GM12878 (cell line): ENCODE measurements at regions not wholly inside any gene's neighbourhood (a gene's known extent, or its start where the extent isn't known, plus 50 kb on each side); places are given as distances from the start of the nearest gene placed in this dataset.

Experiments
- ATAC-seq: fragments of 200-7000 bp; cut with Tn5 transposase; 3 replicates; pipeline ENCODE4 v1.9.1; 2020; ENCODE audit warnings: mild to moderate bottlenecking, moderate library complexity
- BruUV-seq: library from RNA; stranded (reverse); fragments of 400-500 nt; replicated peaks from 2 replicates; lab custom pipeline; 2021; lab: Mats Ljungman, UMichigan
- CTCF ChIA-PET: fragments of 300-600 bp; sonication (Branson Sonifier 250); formaldehyde crosslinking; extraction: SDS; loops from one replicate; lab custom pipeline; 2021; ENCODE audit warnings: inconsistent platforms; lab: Yijun Ruan, JAX
- POLR2A ChIA-PET: fragments of 350-600 bp; formaldehyde crosslinking; extraction: SDS; loops from one replicate; lab custom pipeline; 2021; ENCODE audit warnings: inconsistent platforms; lab: Charles Lee
- RAD21 ChIA-PET: fragments of 300-600 bp; sonication (Branson Sonifier 250); formaldehyde crosslinking; loops from one replicate; lab custom pipeline; 2023; ENCODE audit warnings: antibody characterized with exemption; ENCODE audit not compliant: unreplicated experiment; lab: Charles Lee
- SMC1A ChIA-PET: fragments of 300-600 bp; sonication (Branson Sonifier 250); formaldehyde crosslinking; loops from one replicate; lab custom pipeline; 2023; ENCODE audit not compliant: unreplicated experiment, uncharacterized antibody; lab: Charles Lee
- DNase-seq: peaks from one replicate; pipeline ENCODE4 v3.0.0-alpha.2; 2011; ENCODE audit warnings: low read depth, low spot score
- FAIRE-seq: peaks from 3 replicates; lab custom pipeline; 2011; peaks lifted over from hg19 to GRCh38; lab: Jason Lieb, UNC
- H2AFZ ChIP-seq: 2 replicates; pipeline ENCODE4 v1.6.0; 2011; ENCODE audit warnings: low read depth, low read length, control low read depth; ENCODE audit not compliant: control insufficient read depth
- H3K27ac ChIP-seq: 2 replicates; pipeline ENCODE4 v1.5.1; 2011; ENCODE audit warnings: control low read depth; ENCODE audit not compliant: control insufficient read depth, insufficient read depth
- H3K27me3 ChIP-seq, 2 experiments: replicated peaks in 1 of 2; 2 replicates each; pipeline versions ENCODE4 v1.6.0 to v1.6.1; 2011; ENCODE audit warnings: low read length in 1 of 2; ENCODE audit not compliant: control insufficient read depth in 2 of 2, insufficient read depth in 2 of 2
- H3K36me3 ChIP-seq, 2 experiments: 2 replicates each; pipeline ENCODE4 v1.5.1; 2011; ENCODE audit warnings: low read length in 1 of 2; ENCODE audit not compliant: control insufficient read depth in 2 of 2, insufficient read depth in 2 of 2
- H3K4me1 ChIP-seq: 2 replicates; pipeline ENCODE4 v1.6.1; 2011; ENCODE audit warnings: mild to moderate bottlenecking, low read length, moderate library complexity, mixed read lengths; ENCODE audit not compliant: control insufficient read depth, insufficient read depth
- H3K4me2 ChIP-seq: 2 replicates; pipeline ENCODE4 v1.6.0; 2011; ENCODE audit warnings: control low read depth; ENCODE audit not compliant: control insufficient read depth, insufficient read depth
- H3K4me3 ChIP-seq: fragments of 200-600 bp; sonication (generic); 2 replicates; pipeline ENCODE4 v1.5.1; 2016
- H3K79me2 ChIP-seq: 2 replicates; pipeline ENCODE4 v1.6.0; 2011; ENCODE audit warnings: low read length; ENCODE audit not compliant: control insufficient read depth, insufficient read depth
- H3K9ac ChIP-seq: 2 replicates; pipeline ENCODE4 v1.8.0; 2011; ENCODE audit warnings: low read length, control low read depth, mixed read lengths; ENCODE audit not compliant: control insufficient read depth, insufficient read depth
- H3K9me3 ChIP-seq: replicated peaks from 3 replicates; pipeline ENCODE4 v1.5.1; 2011; ENCODE audit warnings: mild to moderate bottlenecking, low read length; ENCODE audit not compliant: control insufficient read depth, insufficient read depth
- H4K20me1 ChIP-seq: 2 replicates; pipeline ENCODE4 v1.6.0; 2011; ENCODE audit not compliant: control insufficient read depth, insufficient read depth
- BRCA1 ChIP-seq: IDR thresholded peaks from 2 replicates; pipeline ENCODE4 v1.6.1; 2011; ENCODE audit warnings: low read depth, low read length, improper control_type of control experiment
- CBFB ChIP-seq: IDR thresholded peaks from 2 replicates; pipeline ENCODE4 v1.6.1; 2016; ENCODE audit warnings: antibody characterized with exemption, low read depth
- E2F4 ChIP-seq: IDR thresholded peaks from 2 replicates; pipeline ENCODE4 v1.6.1; 2012; ENCODE audit warnings: low read depth, low read length, improper control_type of control experiment
- ETV6 ChIP-seq, 2 experiments: fragments of 450-650 bp in 1 of 2; IDR thresholded peaks in 1 of 2; conservative IDR thresholded peaks in 1 of 2; 2 replicates each; pipeline ENCODE4 v1.6.1; 2014; ENCODE audit warnings: antibody characterized with exemption in 1 of 2, borderline replicate concordance in 1 of 2, low read depth in 1 of 2, mild to moderate bottlenecking in 1 of 2, moderate library complexity in 1 of 2
- HCFC1 ChIP-seq: fragments of 150-350 bp; IDR thresholded peaks from 2 replicates; pipeline ENCODE4 v1.6.1; 2014; ENCODE audit warnings: low read length
- IRF5 ChIP-seq: fragments of 450-650 bp; IDR thresholded peaks from 2 replicates; pipeline ENCODE4 v1.6.1; 2017; ENCODE audit warnings: borderline replicate concordance
- KAT2A ChIP-seq: conservative IDR thresholded peaks from 2 replicates; pipeline ENCODE4 v1.6.1; 2011; ENCODE audit warnings: low read depth, low read length; ENCODE audit not compliant: control insufficient read depth
- KLF5 ChIP-seq: fragments of 450-650 bp; IDR thresholded peaks from 2 replicates; pipeline ENCODE4 v1.6.1; 2014; ENCODE audit warnings: mild to moderate bottlenecking; ENCODE audit not compliant: partially characterized antibody
- NFXL1 ChIP-seq: fragments of 450-650 bp; IDR thresholded peaks from 2 replicates; pipeline ENCODE4 v1.6.1; 2017; ENCODE audit warnings: antibody characterized with exemption, mild to moderate bottlenecking, borderline replicate concordance
- PAX8 ChIP-seq: fragments of 450-650 bp; IDR thresholded peaks from 2 replicates; pipeline ENCODE4 v1.6.1; 2017; ENCODE audit warnings: mild to moderate bottlenecking, moderate library complexity
- RB1 ChIP-seq: fragments of 450-650 bp; formaldehyde crosslinking; IDR thresholded peaks from 2 replicates; pipeline ENCODE4 v1.6.1; 2017; ENCODE audit warnings: mild to moderate bottlenecking, borderline replicate concordance
- RUNX3 ChIP-seq: IDR thresholded peaks from 2 replicates; pipeline ENCODE4 v1.6.1; 2012; ENCODE audit warnings: low read length, inconsistent platforms
- TAF1 ChIP-seq: IDR thresholded peaks from 2 replicates; pipeline ENCODE4 v1.6.1; 2011; ENCODE audit warnings: mild to moderate bottlenecking, low read depth, low read length, borderline replicate concordance
- TBL1XR1 ChIP-seq: IDR thresholded peaks from 2 replicates; pipeline ENCODE4 v1.6.1; 2012; ENCODE audit warnings: low read depth, low read length, improper control_type of control experiment
- WGBS: methylation state at CpG from one replicate; pipeline ENCODE4 v1.1.6; 2016; ENCODE audit warnings: low lambda C conversion rate; ENCODE audit not compliant: insufficient replicate concordance, insufficient coverage; ENCODE audit errors: missing lambda C conversion rate; 5-methylcytosine and 5-hydroxymethylcytosine counted together
- in situ Hi-C: fragments of 300-500 bp; cut with MboI; formaldehyde crosslinking; loops from 9 replicates; pipeline ENCODE4 v1.14.3; 2018; ENCODE audit warnings: mixed read lengths
- intact Hi-C: fragments of 100-400 bp; cut with micrococcal nuclease; formaldehyde crosslinking; loops from one replicate; pipeline ENCODE4 v1.14.2; 2022; ENCODE audit not compliant: unreplicated experiment

- ChIA-PET SMC1A (no interaction called here), CTCF (no interaction called here), POLR2A (no interaction called here), RAD21 (no interaction called here)
- H3K79me2 ChIP-seq, result no peaks in the 10 kb centered on the region
- no peaks in the 10 kb centered on the region for H4K20me1 ChIP-seq
- no peaks in the 10 kb centered on the region for H3K9me3 ChIP-seq
- intact Hi-C loops (no loop called here), in situ Hi-C loops (no loop called here)
- FAIRE-seq (no peak), ATAC-seq (no peak), DNase-seq (no peak)
- 16% methylated on average over 3 of the region's 3 CpGs for WGBS
- no peaks in the 10 kb centered on the region for H3K36me3 ChIP-seq
- no peaks in the 10 kb centered on the region for H3K27me3 ChIP-seq
- H3K9ac ChIP-seq, result no peak overlapping the region
- TF ChIP-seq KAT2A, result no peak
- no peak overlapping the region for H3K27ac ChIP-seq
- H3K4me1 ChIP-seq, result no peaks in the 10 kb centered on the region
- H2AFZ ChIP-seq, result no peak overlapping the region
- no peak overlapping the region for H3K4me3 ChIP-seq
- BruUV-seq, result no TSS peak
- no peak overlapping the region for H3K4me2 ChIP-seq
These were observed 179.1 kb upstream of the MEIS1 start for GRCh38 chr2:66255867-66256266.

DNA sequence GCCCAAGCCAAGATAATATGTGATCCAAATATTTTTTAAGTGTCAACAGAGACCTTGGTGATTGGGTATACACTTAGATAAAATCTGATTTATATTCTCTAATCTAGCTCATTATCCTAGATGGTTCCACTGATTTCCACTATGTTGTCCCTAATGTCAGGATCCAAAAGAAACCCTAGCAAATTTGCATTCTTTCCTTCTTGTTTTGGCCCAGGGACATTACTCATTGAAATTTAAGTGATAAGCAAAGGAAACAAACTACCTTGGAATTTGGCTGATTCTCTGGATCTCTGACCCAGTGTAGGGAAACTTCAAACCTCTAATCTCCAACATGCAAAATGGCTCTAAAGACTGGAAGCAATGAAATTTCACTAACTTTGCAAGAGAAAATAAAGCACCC lies 179.8 kb upstream of the MEIS1 start:
- Histone ChIP-seq H3K79me2 (no peaks in the 10 kb centered on the region), H3K4me1 (no peaks in the 10 kb centered on the region), H2AFZ (no peak overlapping the region), H3K27ac (no peak overlapping the region), H4K20me1 (no peaks in the 10 kb centered on the region), H3K4me3 (no peak overlapping the region), H3K36me3 (no peaks in the 10 kb centered on the region), H3K27me3 (no peaks in the 10 kb centered on the region), H3K9me3 (no peaks in the 10 kb centered on the region), H3K9ac (no peak overlapping the region), H3K4me2 (no peak overlapping the region)
- ChIA-PET SMC1A (no interaction called here), CTCF (no interaction called here), RAD21 (no interaction called here), POLR2A (no interaction called here)
- intact Hi-C loops (no loop called here), in situ Hi-C loops (no loop called here)
- no peak for FAIRE-seq
- ATAC-seq, result no peak
- BruUV-seq, result no TSS peak
- DNase-seq, result no peak
- TF ChIP-seq HCFC1 (no peak), E2F4 (no peak), NFXL1 (no peak), BRCA1 (no peak), RUNX3 (no peak), PAX8 (no peak), IRF5 (no peak), CBFB (no peak), RB1 (no peak), ETV6 (conservative IDR thresholded peaks at IDR 0.05 in 1 of 2, IDR thresholded peaks at IDR 0.05 in 1 of 2; ENCODE audit: borderline replicate concordance in 1 of 2, low read depth in 1 of 2) (no peak), KLF5 (no peak), TBL1XR1 (no peak), TAF1 (no peak)
